DMS79 treated with DMSO at 0.1 percent for 48 hours (cell line): ENCODE measurements at regions not wholly inside any gene's neighbourhood (a gene's known extent, or its start where the extent isn't known, plus 50 kb on each side); places are given as distances from the start of the nearest gene placed in this dataset.
"Not testable (repeated sequence)": the region's sequence is repeated elsewhere in the genome, so short reads cannot be mapped to it uniquely, and the experiment has no call there.

ENCODE experiments used
- DNase-seq: peaks from one replicate; lab custom pipeline; 2025; lab: John Stamatoyannopoulos, UW

GRCh38 chrX:20712811-20713210 is 446.1 kb upstream of the RPS6KA3 start:
- no peak for DNase-seq

- no peak for DNase-seq
Measured at GRCh38 chrX:20711366-20711765, 444.7 kb upstream of the RPS6KA3 start.

- no peak for DNase-seq
Measured at GRCh38 chrX:20693078-20693477, 426.4 kb upstream of the RPS6KA3 start.

- DNase-seq, result no peak
Measured at GRCh38 chrX:20686256-20686655, 419.5 kb upstream of the RPS6KA3 start.

GRCh38 chrX:20685652-20686051 is 418.9 kb upstream of the RPS6KA3 start:
- no peak for DNase-seq

- no peak for DNase-seq
Measured at GRCh38 chrX:20681683-20682082, 415.0 kb upstream of the RPS6KA3 start.

- DNase-seq, result no peak
Measured at GRCh38 chrX:20680998-20681397, 414.3 kb upstream of the RPS6KA3 start.

GRCh38 chrX:20672476-20672875 is 405.8 kb upstream of the RPS6KA3 start:
- no peak for DNase-seq

GRCh38 chrX:20671746-20672145 is 405.0 kb upstream of the RPS6KA3 start:
- not testable (repeated sequence) for DNase-seq

- no peak for DNase-seq
Measured at GRCh38 chrX:20670611-20671010, 403.9 kb upstream of the RPS6KA3 start.

- no peak for DNase-seq
Measured at GRCh38 chrX:20668550-20668949, 401.8 kb upstream of the RPS6KA3 start.

GRCh38 chrX:20666331-20666730 is 399.6 kb upstream of the RPS6KA3 start:
- no peak for DNase-seq

GRCh38 chrX:20665481-20665880 is 398.8 kb upstream of the RPS6KA3 start:
- no peak for DNase-seq

- DNase-seq, result no peak
Measured at GRCh38 chrX:20664774-20665173, 398.1 kb upstream of the RPS6KA3 start.

- no peak for DNase-seq
Measured at GRCh38 chrX:20664131-20664530, 397.4 kb upstream of the RPS6KA3 start.

- DNase-seq, result no peak
Measured at GRCh38 chrX:20663336-20663735, 396.6 kb upstream of the RPS6KA3 start.

GRCh38 chrX:20656721-20657120 is 390.0 kb upstream of the RPS6KA3 start:
- DNase-seq, result no peak

GRCh38 chrX:20654596-20655106 is 387.9 kb upstream of the RPS6KA3 start:
- DNase-seq, result no peak

- DNase-seq, result no peak
Measured at GRCh38 chrX:20653070-20653469, 386.4 kb upstream of the RPS6KA3 start.

- DNase-seq, result no peak
Measured at GRCh38 chrX:20641954-20642353, 375.2 kb upstream of the RPS6KA3 start.

GRCh38 chrX:20639115-20639514 is 372.4 kb upstream of the RPS6KA3 start:
- no peak for DNase-seq

GRCh38 chrX:20637351-20637750 is 370.6 kb upstream of the RPS6KA3 start:
- DNase-seq, result no peak

GRCh38 chrX:20633451-20633850 is 366.7 kb upstream of the RPS6KA3 start:
- no peak for DNase-seq

GRCh38 chrX:20623448-20623847 is 356.7 kb upstream of the RPS6KA3 start:
- DNase-seq, result no peak

- no peak for DNase-seq
Measured at GRCh38 chrX:20620306-20620705, 353.6 kb upstream of the RPS6KA3 start.
